GM12872 (cell line): ENCODE measurements at regions not wholly inside any gene's neighbourhood (a gene's known extent, or its start where the extent isn't known, plus 50 kb on each side); places are given as distances from the start of the nearest gene placed in this dataset.

Source experiments
- CTCF ChIP-seq: IDR thresholded peaks from 3 replicates; pipeline ENCODE4 v1.5.1; 2011; ENCODE audit warnings: low read depth, mild to moderate bottlenecking, low read length, moderate library complexity; ENCODE audit not compliant: insufficient read depth

- no peak for TF ChIP-seq CTCF
These were observed 141.4 kb downstream of the SYF2 start for GRCh38 chr1:25090707-25091422.

GRCh38 chr1:25089772-25090171 lies 142.5 kb downstream of the SYF2 start:
- TF ChIP-seq CTCF, result no peak

- no peak for TF ChIP-seq CTCF
These were observed 143.4 kb downstream of the SYF2 start for GRCh38 chr1:25088946-25089345.

- no peak for TF ChIP-seq CTCF
These were observed 144.1 kb downstream of the SYF2 start for GRCh38 chr1:25088180-25088701.

GRCh38 chr1:25086518-25087079 lies 145.7 kb downstream of the SYF2 start:
- TF ChIP-seq CTCF, result no peak

DNA sequence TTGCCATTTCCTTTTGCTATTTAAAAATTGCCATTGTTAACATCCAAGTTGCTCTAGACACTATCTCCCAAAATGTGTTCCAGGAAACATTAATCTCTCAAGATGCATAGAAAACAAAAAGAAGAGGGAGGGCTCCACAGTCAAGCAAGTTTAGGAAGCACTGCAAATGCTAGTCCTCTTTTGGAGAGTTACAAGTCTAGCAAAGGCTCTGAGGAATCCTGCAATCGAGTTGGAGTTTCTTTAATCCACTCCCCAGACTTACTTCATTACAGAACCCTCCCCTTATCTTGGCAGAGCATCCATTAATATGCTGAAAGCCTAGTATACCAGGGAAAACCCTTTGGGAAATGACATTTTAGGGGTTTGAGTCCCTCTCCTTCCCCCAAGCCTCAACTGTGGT lies 147.9 kb downstream of the SYF2 start:
- TF ChIP-seq CTCF, result no peak

DNA sequence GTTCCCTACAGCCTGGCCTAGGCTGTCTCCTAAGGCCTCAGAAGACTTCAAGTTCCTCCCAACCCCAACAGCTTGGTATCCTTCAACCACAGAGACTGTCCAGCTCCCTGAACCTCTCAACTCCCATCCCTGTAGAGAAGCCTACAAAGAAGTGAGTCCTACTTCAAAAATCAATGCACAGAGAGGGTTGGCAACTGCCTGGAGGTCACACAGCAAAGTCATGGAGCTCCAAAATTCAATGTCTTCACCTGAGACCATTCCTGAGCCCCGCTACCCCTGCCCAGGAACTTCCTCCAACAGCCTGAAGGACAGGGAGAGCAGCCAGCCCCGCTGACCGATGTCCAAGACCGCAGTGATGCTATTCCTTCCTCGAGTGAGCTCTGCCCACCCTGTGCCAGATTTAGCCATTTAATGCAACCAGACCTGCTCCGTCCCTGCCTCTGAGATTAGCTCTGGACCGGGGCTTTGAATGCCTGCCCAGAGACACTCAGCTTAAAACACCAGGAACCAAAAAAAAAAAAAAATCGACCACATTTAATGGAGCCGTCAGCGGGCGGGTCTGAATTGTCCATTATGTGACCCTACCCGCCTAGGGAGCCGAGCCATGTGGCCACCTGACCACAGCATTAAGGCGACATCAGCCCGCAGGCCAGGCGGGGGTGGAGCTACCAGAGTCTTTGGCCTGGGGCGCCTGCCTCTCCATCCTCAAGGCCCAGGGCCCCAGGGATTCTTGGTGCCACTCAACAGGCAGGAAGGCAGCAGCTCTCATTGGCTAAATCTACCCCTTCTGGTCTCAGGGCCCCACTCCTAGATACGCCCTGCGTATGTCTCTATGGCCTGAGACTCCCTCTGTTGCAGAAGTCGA lies 148.6 kb downstream of the SYF2 start:
- no peak for TF ChIP-seq CTCF
